ENCODE measurements at regions not wholly inside any gene's neighbourhood (a gene's known extent, or its start where the extent isn't known, plus 50 kb on each side); places are given as distances from the start of the nearest gene placed in this dataset.
"Not testable (repeated sequence)": the region's sequence is repeated elsewhere in the genome, so short reads cannot be mapped to it uniquely, and the experiment has no call there.

DNA sequence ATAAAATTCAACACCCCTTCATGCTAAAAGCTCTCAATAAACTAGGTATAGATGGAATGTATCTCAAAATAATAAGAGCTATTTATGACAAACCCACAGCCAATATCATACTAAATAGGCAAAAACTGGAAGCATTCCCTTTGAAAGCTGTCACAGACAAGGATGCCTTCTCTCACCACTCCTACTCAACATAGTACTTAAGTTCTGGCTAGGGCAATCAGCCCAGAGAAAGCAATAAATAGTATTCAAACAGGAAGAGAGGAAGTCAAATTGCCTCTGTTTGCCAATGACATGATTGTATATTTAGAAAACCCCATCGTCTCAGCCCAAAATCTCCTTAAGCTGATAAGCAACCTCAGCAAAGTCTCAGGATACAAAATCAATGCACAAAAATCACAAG lies 673.8 kb upstream of the IGFBP3 start:
- TF ChIP-seq, protein P1, sequence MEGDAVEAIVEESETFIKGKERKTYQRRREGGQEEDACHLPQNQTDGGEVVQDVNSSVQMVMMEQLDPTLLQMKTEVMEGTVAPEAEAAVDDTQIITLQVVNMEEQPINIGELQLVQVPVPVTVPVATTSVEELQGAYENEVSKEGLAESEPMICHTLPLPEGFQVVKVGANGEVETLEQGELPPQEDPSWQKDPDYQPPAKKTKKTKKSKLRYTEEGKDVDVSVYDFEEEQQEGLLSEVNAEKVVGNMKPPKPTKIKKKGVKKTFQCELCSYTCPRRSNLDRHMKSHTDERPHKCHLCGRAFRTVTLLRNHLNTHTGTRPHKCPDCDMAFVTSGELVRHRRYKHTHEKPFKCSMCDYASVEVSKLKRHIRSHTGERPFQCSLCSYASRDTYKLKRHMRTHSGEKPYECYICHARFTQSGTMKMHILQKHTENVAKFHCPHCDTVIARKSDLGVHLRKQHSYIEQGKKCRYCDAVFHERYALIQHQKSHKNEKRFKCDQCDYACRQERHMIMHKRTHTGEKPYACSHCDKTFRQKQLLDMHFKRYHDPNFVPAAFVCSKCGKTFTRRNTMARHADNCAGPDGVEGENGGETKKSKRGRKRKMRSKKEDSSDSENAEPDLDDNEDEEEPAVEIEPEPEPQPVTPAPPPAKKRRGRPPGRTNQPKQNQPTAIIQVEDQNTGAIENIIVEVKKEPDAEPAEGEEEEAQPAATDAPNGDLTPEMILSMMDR (conservative IDR thresholded peaks at IDR 0.05; ENCODE audit: low read depth, low read length): not testable (repeated sequence)
- not testable (repeated sequence) for TF ChIP-seq BHLHE40 (IDR thresholded peaks at IDR 0.05; ENCODE audit: low read depth, low read length); RCOR1 (IDR thresholded peaks at IDR 0.05; ENCODE audit: insufficient replicate concordance, low read length); RAD21 (IDR thresholded peaks at IDR 0.05; ENCODE audit: low read length); SMC3 (IDR thresholded peaks at IDR 0.05; ENCODE audit: low read depth, low read length)

All from IMR-90 (cell line).